ENCODE measurements at regions not wholly inside any gene's neighbourhood (a gene's known extent, or its start where the extent isn't known, plus 50 kb on each side); places are given as distances from the start of the nearest gene placed in this dataset.

GRCh38 chr16:85359147-85359822 is 247.0 kb upstream of the CIBAR2 start:
- no peak for TF ChIP-seq CTCF (IDR thresholded peaks at IDR 0.05)
- no peak for TF ChIP-seq POLR2A (IDR thresholded peaks at IDR 0.05)
